D721Med (cell line): ENCODE measurements at regions not wholly inside any gene's neighbourhood (a gene's known extent, or its start where the extent isn't known, plus 50 kb on each side); places are given as distances from the start of the nearest gene placed in this dataset.

ENCODE experiments used
- DNase-seq: peaks from one replicate; pipeline ENCODE4 v3.0.0; 2011; ENCODE audit warnings: low spot score; ENCODE audit not compliant: insufficient read length
- FAIRE-seq: peaks from 2 replicates; lab custom pipeline; 2011; peaks lifted over from hg19 to GRCh38; lab: Jason Lieb, UNC
- TF ChIP-seq, protein P1 (sequence below): IDR thresholded peaks from 2 replicates; pipeline ENCODE4 v1.5.1; 2012; ENCODE audit warnings: mild to moderate bottlenecking, control low read depth; ENCODE audit not compliant: insufficient read depth; ENCODE audit errors: missing control alignments

DNA sequence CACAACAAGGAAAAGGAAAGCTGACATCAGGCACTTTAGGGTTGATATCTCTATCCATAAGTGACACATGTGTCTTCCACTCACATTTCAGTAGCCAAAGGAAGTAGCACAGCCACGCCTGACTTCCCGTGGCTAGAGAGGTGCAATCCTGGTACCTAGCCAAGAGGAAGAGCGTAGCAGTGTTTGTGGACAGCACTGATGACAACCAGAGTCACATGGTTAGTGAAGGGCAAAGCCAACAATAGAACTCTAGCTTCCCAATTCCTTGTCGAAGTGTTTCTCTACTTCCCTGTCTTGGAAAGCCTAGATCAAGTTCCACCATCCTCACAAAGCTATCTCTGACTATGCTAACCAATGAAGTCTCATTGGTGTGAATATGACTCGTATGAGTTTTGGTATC, 189.2 kb downstream of the RSL24D1 start:
- TF ChIP-seq, protein P1, sequence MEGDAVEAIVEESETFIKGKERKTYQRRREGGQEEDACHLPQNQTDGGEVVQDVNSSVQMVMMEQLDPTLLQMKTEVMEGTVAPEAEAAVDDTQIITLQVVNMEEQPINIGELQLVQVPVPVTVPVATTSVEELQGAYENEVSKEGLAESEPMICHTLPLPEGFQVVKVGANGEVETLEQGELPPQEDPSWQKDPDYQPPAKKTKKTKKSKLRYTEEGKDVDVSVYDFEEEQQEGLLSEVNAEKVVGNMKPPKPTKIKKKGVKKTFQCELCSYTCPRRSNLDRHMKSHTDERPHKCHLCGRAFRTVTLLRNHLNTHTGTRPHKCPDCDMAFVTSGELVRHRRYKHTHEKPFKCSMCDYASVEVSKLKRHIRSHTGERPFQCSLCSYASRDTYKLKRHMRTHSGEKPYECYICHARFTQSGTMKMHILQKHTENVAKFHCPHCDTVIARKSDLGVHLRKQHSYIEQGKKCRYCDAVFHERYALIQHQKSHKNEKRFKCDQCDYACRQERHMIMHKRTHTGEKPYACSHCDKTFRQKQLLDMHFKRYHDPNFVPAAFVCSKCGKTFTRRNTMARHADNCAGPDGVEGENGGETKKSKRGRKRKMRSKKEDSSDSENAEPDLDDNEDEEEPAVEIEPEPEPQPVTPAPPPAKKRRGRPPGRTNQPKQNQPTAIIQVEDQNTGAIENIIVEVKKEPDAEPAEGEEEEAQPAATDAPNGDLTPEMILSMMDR: no peak
- DNase-seq (no peak), FAIRE-seq (no peak)

DNA sequence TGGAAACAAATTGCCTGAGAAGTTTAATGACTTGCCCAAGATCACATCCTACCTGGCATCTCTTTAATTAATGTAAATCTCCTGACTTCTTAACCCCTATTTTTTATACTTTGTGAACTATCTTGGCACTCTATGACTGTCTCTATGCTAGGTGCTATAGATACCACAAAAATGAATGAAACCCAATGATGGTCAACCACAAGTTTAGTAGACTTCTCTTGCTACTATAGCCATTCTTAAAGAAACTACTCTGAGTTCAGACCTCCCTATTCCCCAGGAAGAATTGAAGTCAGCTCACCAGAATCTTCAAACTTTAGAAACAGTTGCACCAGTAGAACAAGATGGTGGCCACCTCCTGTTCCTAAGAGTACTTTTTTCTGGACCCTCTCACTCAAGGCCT, 191.1 kb downstream of the RSL24D1 start:
- DNase-seq: no peak
- FAIRE-seq: no peak
- TF ChIP-seq, protein P1: no peak

DNA sequence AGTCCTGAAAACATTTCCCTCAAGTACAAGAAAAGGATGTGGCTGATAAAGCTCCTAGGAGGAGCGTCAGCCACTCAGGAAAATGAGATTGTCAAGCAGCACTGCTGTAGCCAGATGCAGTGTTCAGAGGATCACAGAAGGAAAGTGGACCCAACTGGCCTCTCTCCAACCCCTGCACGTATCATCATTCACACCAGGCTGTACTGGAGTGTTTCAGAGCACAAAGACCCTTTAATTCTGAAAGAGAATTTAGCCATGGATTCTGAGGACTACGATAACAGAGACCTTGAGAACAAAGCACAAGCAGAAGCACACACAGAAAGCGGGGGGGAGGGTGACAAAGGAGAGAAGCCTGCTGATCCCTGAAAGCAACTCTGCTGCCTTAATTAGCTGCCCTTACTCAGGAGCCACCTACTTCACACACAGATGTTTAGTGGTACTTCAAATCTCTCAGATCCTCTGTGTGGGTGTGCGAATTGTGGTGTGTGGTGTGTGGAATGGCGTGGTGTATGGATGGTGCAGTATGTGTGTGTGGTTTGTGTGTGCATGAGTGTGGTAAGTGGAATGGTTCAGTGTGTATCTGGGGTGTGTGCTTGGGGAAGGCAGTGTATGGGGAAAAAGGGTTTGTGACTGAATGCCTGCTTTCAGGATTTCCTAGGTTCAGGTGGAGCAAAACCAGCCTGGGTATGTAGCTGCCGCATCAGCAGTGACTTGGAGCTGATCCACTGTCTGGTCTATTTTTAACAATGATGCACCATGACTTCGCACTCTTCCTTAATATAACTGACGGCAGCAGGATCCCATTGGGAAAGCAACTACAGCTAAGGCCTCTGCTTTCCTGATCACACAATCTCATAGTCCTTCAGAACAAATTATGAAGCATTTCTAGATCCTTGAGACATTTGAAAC, 192.5 kb downstream of the RSL24D1 start:
- FAIRE-seq (no peak), DNase-seq (no peak)
- TF ChIP-seq, protein P1: no peak

DNA sequence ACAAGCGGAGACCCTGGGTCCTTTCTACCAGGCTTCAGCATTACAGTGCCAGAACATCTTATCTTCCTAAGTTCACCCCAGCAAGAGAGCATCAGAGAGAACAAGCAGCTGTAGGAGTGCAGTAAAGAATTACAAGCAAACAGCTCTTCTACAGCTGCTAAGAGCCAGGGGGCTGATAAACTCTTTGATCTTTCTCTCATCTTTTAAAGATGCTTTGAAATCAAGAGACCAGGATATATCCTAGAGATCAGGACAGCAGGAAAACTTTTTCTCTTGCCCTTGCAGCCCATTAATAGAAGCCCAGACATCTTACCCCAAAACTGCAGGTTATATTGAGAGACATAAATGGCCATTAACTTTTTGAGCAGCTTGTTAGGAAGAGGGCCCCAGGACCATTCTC, 198.1 kb downstream of the RSL24D1 start:
- DNase-seq (no peak), FAIRE-seq (no peak)
- TF ChIP-seq, protein P1: no peak

DNA sequence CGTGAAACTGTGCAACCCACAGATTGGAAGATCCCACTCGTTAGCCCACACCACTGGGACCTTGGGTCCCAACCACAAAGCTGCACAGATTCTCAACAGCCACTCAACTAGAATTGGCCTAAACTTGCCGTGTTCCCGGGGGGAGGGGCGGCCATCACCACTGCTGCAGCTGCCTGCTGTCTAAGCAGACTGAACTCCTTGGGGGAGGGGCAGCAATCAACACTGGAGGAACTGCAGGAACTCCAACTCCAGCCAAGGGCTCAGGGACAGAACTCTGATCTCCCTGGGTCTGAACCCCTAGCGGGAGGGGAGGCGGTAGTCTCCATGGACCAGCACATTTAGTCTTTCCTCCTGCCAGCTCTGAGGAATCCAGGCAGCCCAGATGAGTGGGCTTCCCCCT, 205.9 kb downstream of the RSL24D1 start:
- DNase-seq: no peak
- TF ChIP-seq, protein P1: no peak
- FAIRE-seq: no peak

DNA sequence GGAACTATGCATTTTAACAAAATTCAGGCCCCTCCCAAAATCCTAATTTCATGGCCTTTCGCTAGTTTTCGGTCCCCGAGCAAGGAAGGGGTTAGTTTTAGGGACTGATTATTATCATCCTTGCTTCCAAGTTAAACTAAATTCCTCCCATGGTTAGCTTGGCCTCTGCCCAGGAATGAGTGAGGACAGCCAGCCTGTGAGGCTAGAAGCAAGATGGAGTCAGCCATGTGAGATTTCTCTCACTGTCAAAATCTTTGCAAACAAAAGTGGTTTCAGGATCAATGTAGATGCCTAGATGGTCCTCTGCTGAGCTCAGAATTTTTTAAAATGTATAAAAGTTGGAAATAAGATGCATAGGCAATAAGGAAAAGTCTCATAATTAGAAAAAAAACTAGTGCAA, 208.9 kb downstream of the RSL24D1 start:
- no peak for FAIRE-seq
- DNase-seq: no peak
- TF ChIP-seq, protein P1: no peak

DNA sequence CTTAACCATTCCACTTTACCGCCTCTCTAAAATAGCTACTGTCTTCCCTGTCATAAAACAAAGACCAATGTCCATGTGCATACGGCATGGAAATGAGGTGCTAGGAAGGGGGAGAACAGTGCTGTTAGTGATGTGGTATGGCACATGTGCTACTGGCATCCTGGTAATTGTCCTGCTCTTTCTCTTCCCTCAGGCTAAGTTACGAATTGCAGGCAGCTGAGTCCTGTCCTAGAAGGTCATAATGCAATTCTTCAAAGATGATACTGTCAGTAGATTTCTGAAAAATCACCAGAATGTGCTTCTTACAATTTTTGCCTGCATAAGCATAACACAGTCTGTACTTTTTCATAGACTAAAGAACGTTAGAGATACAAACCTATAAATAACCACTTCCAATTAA, 216.8 kb downstream of the RSL24D1 start:
- no peak for DNase-seq
- no peak for FAIRE-seq
- TF ChIP-seq, protein P1: no peak
